ENCODE measurements at regions not wholly inside any gene's neighbourhood (a gene's known extent, or its start where the extent isn't known, plus 50 kb on each side); places are given as distances from the start of the nearest gene placed in this dataset.

DNA sequence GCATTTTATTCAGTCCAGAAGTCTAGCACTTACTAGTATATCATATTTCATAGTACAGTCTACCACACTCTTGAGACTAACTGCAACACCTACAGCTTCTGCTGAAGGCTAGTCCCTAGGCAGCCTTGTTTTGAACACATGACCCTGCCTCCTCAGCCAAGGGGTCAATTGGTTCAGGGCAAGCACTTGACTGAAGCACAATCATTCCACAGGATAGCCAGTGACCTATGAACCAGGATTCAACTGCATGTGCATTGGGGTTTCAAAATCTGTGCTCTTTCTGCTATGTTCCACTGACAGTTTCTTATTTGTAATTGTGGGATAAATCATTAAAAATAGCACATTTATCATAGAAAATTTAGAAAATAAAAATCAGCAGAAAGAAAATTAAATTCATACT is 186.8 kb downstream of the TMEM161B start:
- H3K27ac ChIP-seq (ENCODE audit: insufficient read depth, low read length) = no peak overlapping the region
- no peak overlapping the region for H3K4me3 ChIP-seq (replicated peaks in 1 of 4; ENCODE audit: control extremely low read depth in 1 of 4, insufficient read depth in 1 of 4, low read depth in 3 of 4, low read length in 4 of 4)
- no peaks in the 10 kb centered on the region for H3K79me2 ChIP-seq (ENCODE audit: control insufficient read depth, insufficient read depth, low read length)
- H3K9ac ChIP-seq (ENCODE audit: insufficient read depth, low read length) = no peak overlapping the region
- no peaks in the 10 kb centered on the region for H3K36me3 ChIP-seq (ENCODE audit: control insufficient read depth, insufficient read depth, low read length)
- no peaks in the 10 kb centered on the region for H3K9me3 ChIP-seq (ENCODE audit: control insufficient read depth, insufficient read depth, low read depth, low read length)
- TF ChIP-seq CTCF (conservative IDR thresholded peaks at IDR 0.05 in 1 of 2, IDR thresholded peaks at IDR 0.05 in 1 of 2; ENCODE audit: low read depth in 1 of 2, low read length in 2 of 2) (no peak), EZH2 (IDR thresholded peaks at IDR 0.05; ENCODE audit: low read length, missing control alignments) (no peak)
- no peak overlapping the region for H3K4me2 ChIP-seq (ENCODE audit: extremely low read depth, insufficient read depth, low read length)
- no peak for DNase-seq (ENCODE audit: low read depth in 2 of 2)
- no peaks in the 10 kb centered on the region for H3K4me1 ChIP-seq (ENCODE audit: control insufficient read depth, extremely low read depth, insufficient read depth, low read length)
- no peaks in the 10 kb centered on the region for H4K20me1 ChIP-seq (ENCODE audit: control insufficient read depth, extremely low read depth, insufficient read depth, low read length)
- no peak overlapping the region for H2AFZ ChIP-seq (ENCODE audit: low read length)
- no peaks in the 10 kb centered on the region for H3K27me3 ChIP-seq (ENCODE audit: control insufficient read depth, insufficient read depth, low read length)

- no peak overlapping the region for H3K27ac ChIP-seq (ENCODE audit: insufficient read depth, low read length)
- DNase-seq (ENCODE audit: low read depth in 2 of 2) = no peak
- no peaks in the 10 kb centered on the region for H4K20me1 ChIP-seq (ENCODE audit: control insufficient read depth, extremely low read depth, insufficient read depth, low read length)
- H3K79me2 ChIP-seq (ENCODE audit: control insufficient read depth, insufficient read depth, low read length) = no peaks in the 10 kb centered on the region
- H3K36me3 ChIP-seq (ENCODE audit: control insufficient read depth, insufficient read depth, low read length) = no peaks in the 10 kb centered on the region
- H3K27me3 ChIP-seq (ENCODE audit: control insufficient read depth, insufficient read depth, low read length) = no peaks in the 10 kb centered on the region
- TF ChIP-seq CTCF (conservative IDR thresholded peaks at IDR 0.05 in 1 of 2, IDR thresholded peaks at IDR 0.05 in 1 of 2; ENCODE audit: low read depth in 1 of 2, low read length in 2 of 2) = no peak
- TF ChIP-seq EZH2 (IDR thresholded peaks at IDR 0.05; ENCODE audit: low read length, missing control alignments) = no peak
- H3K4me1 ChIP-seq (ENCODE audit: control insufficient read depth, extremely low read depth, insufficient read depth, low read length) = no peaks in the 10 kb centered on the region
- H2AFZ ChIP-seq (ENCODE audit: low read length) = no peak overlapping the region
- H3K4me3 ChIP-seq (replicated peaks in 1 of 4; ENCODE audit: control extremely low read depth in 1 of 4, insufficient read depth in 1 of 4, low read depth in 3 of 4, low read length in 4 of 4) = no peak overlapping the region
- no peak overlapping the region for H3K4me2 ChIP-seq (ENCODE audit: extremely low read depth, insufficient read depth, low read length)
- no peaks in the 10 kb centered on the region for H3K9me3 ChIP-seq (ENCODE audit: control insufficient read depth, insufficient read depth, low read depth, low read length)
- no peak overlapping the region for H3K9ac ChIP-seq (ENCODE audit: insufficient read depth, low read length)
Measured at GRCh38 chr5:88063813-88064212, 204.8 kb downstream of the TMEM161B start.

GRCh38 chr5:88060194-88060593 is 208.5 kb downstream of the TMEM161B start:
- Histone ChIP-seq H3K36me3 (ENCODE audit: control insufficient read depth, insufficient read depth, low read length) (no peaks in the 10 kb centered on the region), H2AFZ (ENCODE audit: low read length) (no peak overlapping the region), H3K4me3 (replicated peaks in 1 of 4; ENCODE audit: control extremely low read depth in 1 of 4, insufficient read depth in 1 of 4, low read depth in 3 of 4, low read length in 4 of 4) (no peak overlapping the region), H3K27ac (ENCODE audit: insufficient read depth, low read length) (no peak overlapping the region), H3K9me3 (ENCODE audit: control insufficient read depth, insufficient read depth, low read depth, low read length) (no peaks in the 10 kb centered on the region), H3K27me3 (ENCODE audit: control insufficient read depth, insufficient read depth, low read length) (no peaks in the 10 kb centered on the region), H3K79me2 (ENCODE audit: control insufficient read depth, insufficient read depth, low read length) (no peaks in the 10 kb centered on the region), H3K9ac (ENCODE audit: insufficient read depth, low read length) (no peak overlapping the region), H4K20me1 (ENCODE audit: control insufficient read depth, extremely low read depth, insufficient read depth, low read length) (no peaks in the 10 kb centered on the region), H3K4me2 (ENCODE audit: extremely low read depth, insufficient read depth, low read length) (no peak overlapping the region), H3K4me1 (ENCODE audit: control insufficient read depth, extremely low read depth, insufficient read depth, low read length) (no peaks in the 10 kb centered on the region)
- DNase-seq (ENCODE audit: low read depth in 2 of 2) = no peak
- TF ChIP-seq CTCF (conservative IDR thresholded peaks at IDR 0.05 in 1 of 2, IDR thresholded peaks at IDR 0.05 in 1 of 2; ENCODE audit: low read depth in 1 of 2, low read length in 2 of 2) (no peak), EZH2 (IDR thresholded peaks at IDR 0.05; ENCODE audit: low read length, missing control alignments) (no peak)
